GM19239 (cell line): ENCODE measurements at regions not wholly inside any gene's neighbourhood (a gene's known extent, or its start where the extent isn't known, plus 50 kb on each side); places are given as distances from the start of the nearest gene placed in this dataset.
"Not testable (repeated sequence)": the region's sequence is repeated elsewhere in the genome, so short reads cannot be mapped to it uniquely, and the experiment has no call there.

Source experiments
- DNase-seq: peaks from one replicate; pipeline ENCODE4 v3.0.0; 2011; ENCODE audit warnings: low spot score; ENCODE audit not compliant: insufficient read length
- FAIRE-seq: peaks from 2 replicates; lab custom pipeline; 2011; peaks lifted over from hg19 to GRCh38; lab: Jason Lieb, UNC

- FAIRE-seq, result no peak
- no peak for DNase-seq
Measured at GRCh38 chrX:137233478-137233877, 199.7 kb upstream of the GPR101 start.

- DNase-seq, result no peak
- FAIRE-seq, result no peak
Measured at GRCh38 chrX:137227151-137227550, 193.4 kb upstream of the GPR101 start.

- no peak for DNase-seq
- FAIRE-seq, result no peak
Measured at GRCh38 chrX:137215467-137215866, 181.7 kb upstream of the GPR101 start.

GRCh38 chrX:137212078-137212632 is 178.4 kb upstream of the GPR101 start:
- FAIRE-seq, result no peak

GRCh38 chrX:137198040-137198439 is 164.2 kb upstream of the GPR101 start:
- DNase-seq (no peak), FAIRE-seq (no peak)

More at GRCh38 chrX:137212078-137212632, 178.4 kb upstream of the GPR101 start:
- no peak for DNase-seq

GRCh38 chrX:137195991-137196390 is 162.2 kb upstream of the GPR101 start:
- no peak for DNase-seq
- FAIRE-seq, result no peak

GRCh38 chrX:137195296-137195695 is 161.5 kb upstream of the GPR101 start:
- DNase-seq (no peak), FAIRE-seq (no peak)

- no peak for DNase-seq
- peak; percentile 28 for FAIRE-seq
Measured at GRCh38 chrX:137194164-137194563, 160.4 kb upstream of the GPR101 start.

- DNase-seq (no peak), FAIRE-seq (no peak)
Measured at GRCh38 chrX:137187540-137187939, 153.7 kb upstream of the GPR101 start.

- DNase-seq (no peak), FAIRE-seq (no peak)
Measured at GRCh38 chrX:137178392-137178791, 144.6 kb upstream of the GPR101 start.

- FAIRE-seq (peak; percentile 79), DNase-seq (no peak)
Measured at GRCh38 chrX:137172317-137172948, 138.6 kb upstream of the GPR101 start.

GRCh38 chrX:137171626-137172025 is 137.8 kb upstream of the GPR101 start:
- FAIRE-seq (no peak), DNase-seq (no peak)

- DNase-seq (no peak), FAIRE-seq (peak; percentile 68)
Measured at GRCh38 chrX:137166591-137166990, 132.8 kb upstream of the GPR101 start.

- FAIRE-seq, result no peak
- no peak for DNase-seq
Measured at GRCh38 chrX:137164329-137164728, 130.5 kb upstream of the GPR101 start.

- no peak for DNase-seq
- no peak for FAIRE-seq
Measured at GRCh38 chrX:137151403-137151802, 117.6 kb upstream of the GPR101 start.

- DNase-seq, result no peak
- FAIRE-seq, result no peak
Measured at GRCh38 chrX:137143864-137144263, 110.1 kb upstream of the GPR101 start.

GRCh38 chrX:137122651-137123050 is 88.9 kb upstream of the GPR101 start:
- not testable (repeated sequence) for FAIRE-seq, DNase-seq

- FAIRE-seq, result no peak
- DNase-seq, result no peak
Measured at GRCh38 chrX:137119049-137119448, 85.3 kb upstream of the GPR101 start.

GRCh38 chrX:137118536-137118935 is 84.7 kb upstream of the GPR101 start:
- FAIRE-seq, result no peak
- DNase-seq, result no peak

- FAIRE-seq (no peak), DNase-seq (no peak)
Measured at GRCh38 chrX:137118136-137118535, 84.3 kb upstream of the GPR101 start.

GRCh38 chrX:137107877-137108276 is 74.1 kb upstream of the GPR101 start:
- DNase-seq, FAIRE-seq: not testable (repeated sequence)
